DMS 273 (cell line): ENCODE measurements at regions not wholly inside any gene's neighbourhood (a gene's known extent, or its start where the extent isn't known, plus 50 kb on each side); places are given as distances from the start of the nearest gene placed in this dataset.
A peak's percentile ranks its signal among the peaks of the same experiment; 100 is the strongest.

Source experiments
- DNase-seq: peaks from one replicate; lab custom pipeline; 2025; ENCODE audit not compliant: unreplicated experiment; lab: John Stamatoyannopoulos, UW

- no peak for DNase-seq
Measured at GRCh38 chr1:57683037-57683942, 259.4 kb upstream of the DAB1 start.

- no peak for DNase-seq
Measured at GRCh38 chr1:57678138-57678537, 254.3 kb upstream of the DAB1 start.

GRCh38 chr1:57675776-57676175 lies 251.9 kb upstream of the DAB1 start:
- DNase-seq: no peak

GRCh38 chr1:57674801-57675200 lies 250.9 kb upstream of the DAB1 start:
- no peak for DNase-seq

GRCh38 chr1:57672346-57673140 lies 248.7 kb upstream of the DAB1 start:
- DNase-seq: no peak

- DNase-seq: no peak
Measured at GRCh38 chr1:57671750-57672149, 247.9 kb upstream of the DAB1 start.

- no peak for DNase-seq
Measured at GRCh38 chr1:57659804-57660203, 235.9 kb upstream of the DAB1 start.

GRCh38 chr1:57655161-57655560 lies 231.3 kb upstream of the DAB1 start:
- no peak for DNase-seq

GRCh38 chr1:57644667-57645066 lies 220.8 kb upstream of the DAB1 start:
- DNase-seq: no peak

GRCh38 chr1:57638239-57638638 lies 214.4 kb upstream of the DAB1 start:
- DNase-seq: no peak

- DNase-seq: no peak
Measured at GRCh38 chr1:57637155-57637554, 213.3 kb upstream of the DAB1 start.

- DNase-seq: no peak
Measured at GRCh38 chr1:57633881-57634280, 210.0 kb upstream of the DAB1 start.

- DNase-seq: no peak
Measured at GRCh38 chr1:57633056-57633455, 209.2 kb upstream of the DAB1 start.

GRCh38 chr1:57632401-57632800 lies 208.5 kb upstream of the DAB1 start:
- no peak for DNase-seq

- no peak for DNase-seq
Measured at GRCh38 chr1:57627612-57628011, 203.8 kb upstream of the DAB1 start.

- no peak for DNase-seq
Measured at GRCh38 chr1:57623791-57624538, 200.1 kb upstream of the DAB1 start.

GRCh38 chr1:57623039-57623790 lies 199.4 kb upstream of the DAB1 start:
- peak; percentile 40 for DNase-seq

GRCh38 chr1:57621776-57622175 lies 197.9 kb upstream of the DAB1 start:
- DNase-seq: no peak

- DNase-seq: peak; percentile 58
Measured at GRCh38 chr1:57620605-57621004, 196.7 kb upstream of the DAB1 start.

GRCh38 chr1:57616921-57617320 lies 193.1 kb upstream of the DAB1 start:
- no peak for DNase-seq

GRCh38 chr1:57615956-57616355 lies 192.1 kb upstream of the DAB1 start:
- no peak for DNase-seq
